ENCODE measurements at regions not wholly inside any gene's neighbourhood (a gene's known extent, or its start where the extent isn't known, plus 50 kb on each side); places are given as distances from the start of the nearest gene placed in this dataset.

- TF ChIP-seq CTCF (IDR thresholded peaks at IDR 0.05; ENCODE audit: low read length) (peak; percentile 3; the same call in 1 of the 2 replicates), EZH2 (IDR thresholded peaks at IDR 0.05; ENCODE audit: borderline replicate concordance, low read length) (no peak)
Measured at GRCh38 chr18:41378598-41378997, 576.4 kb upstream of the PIK3C3 start.
